AML-193 (cell line): ENCODE measurements at regions not wholly inside any gene's neighbourhood (a gene's known extent, or its start where the extent isn't known, plus 50 kb on each side); places are given as distances from the start of the nearest gene placed in this dataset.

Experiments
- DNase-seq, 2 experiments: peaks; one replicate each; lab custom pipeline; 2025; lab: John Stamatoyannopoulos, UW

GRCh38 chr14:36083317-36083716 lies 93.2 kb downstream of the PTCSC3 start:
- DNase-seq = no peak

GRCh38 chr14:36078080-36078479 lies 98.4 kb downstream of the PTCSC3 start:
- no peak for DNase-seq

GRCh38 chr14:36076197-36076596 lies 100.3 kb downstream of the PTCSC3 start:
- no peak for DNase-seq

- no peak for DNase-seq
Observed at GRCh38 chr14:36075203-36075602, 101.3 kb downstream of the PTCSC3 start.

- no peak for DNase-seq
Observed at GRCh38 chr14:36070720-36071043, 105.8 kb downstream of the PTCSC3 start.

GRCh38 chr14:36070031-36070719 lies 106.3 kb downstream of the PTCSC3 start:
- DNase-seq = peak; percentile 18 to 26

GRCh38 chr14:36069535-36069900 lies 107.0 kb downstream of the PTCSC3 start:
- DNase-seq = peak; percentile 17 to 38

- DNase-seq = no peak
Observed at GRCh38 chr14:36068777-36069534, 107.6 kb downstream of the PTCSC3 start.

GRCh38 chr14:36067428-36068187 lies 108.9 kb downstream of the PTCSC3 start:
- no peak for DNase-seq

GRCh38 chr14:36066636-36067035 lies 109.9 kb downstream of the PTCSC3 start:
- no peak for DNase-seq

- no peak for DNase-seq
Observed at GRCh38 chr14:36065831-36066230, 110.7 kb downstream of the PTCSC3 start.

- no peak for DNase-seq
Observed at GRCh38 chr14:36059531-36059930, 117.0 kb downstream of the PTCSC3 start.

- no peak for DNase-seq
Observed at GRCh38 chr14:36057452-36058116, 118.9 kb downstream of the PTCSC3 start.

GRCh38 chr14:36056845-36057244 lies 119.7 kb downstream of the PTCSC3 start:
- no peak for DNase-seq

GRCh38 chr14:36055681-36056225 lies 120.8 kb downstream of the PTCSC3 start:
- no peak for DNase-seq

GRCh38 chr14:36055052-36055378 lies 121.5 kb downstream of the PTCSC3 start:
- no peak for DNase-seq

GRCh38 chr14:36054353-36055051 lies 122.0 kb downstream of the PTCSC3 start:
- DNase-seq = no peak

GRCh38 chr14:36052681-36053080 lies 123.8 kb downstream of the PTCSC3 start:
- no peak for DNase-seq

- DNase-seq = no peak
Observed at GRCh38 chr14:36052063-36052462, 124.5 kb downstream of the PTCSC3 start.

- DNase-seq = no peak
Observed at GRCh38 chr14:36048667-36049066, 127.9 kb downstream of the PTCSC3 start.

- no peak for DNase-seq
Observed at GRCh38 chr14:36047912-36048311, 128.6 kb downstream of the PTCSC3 start.

GRCh38 chr14:36035675-36036074 lies 140.8 kb downstream of the PTCSC3 start:
- DNase-seq = no peak
